Liver (tissue), 3 donors: ENCODE measurements at regions not wholly inside any gene's neighbourhood (a gene's known extent, or its start where the extent isn't known, plus 50 kb on each side); places are given as distances from the start of the nearest gene placed in this dataset.

ENCODE experiments used
- ATF3 ChIP-seq: IDR thresholded peaks from 2 replicates; pipeline ENCODE4 v1.6.1; 2016; ENCODE audit warnings: antibody characterized with exemption
- CTCF ChIP-seq: fragments of 150-350 bp; IDR thresholded peaks from 2 replicates; pipeline ENCODE4 v1.5.1; 2017; ENCODE audit warnings: improper control_type of control experiment, low read depth, low read length; ENCODE audit not compliant: missing input control
- GABPA ChIP-seq, 2 donors: IDR thresholded peaks in 1 of 2; conservative IDR thresholded peaks in 1 of 2; 2 replicates each; pipeline ENCODE4 v1.6.1; 2016; ENCODE audit warnings: antibody characterized with exemption in 2 of 2, mild to moderate bottlenecking in 1 of 2, moderate library complexity in 1 of 2
- HNF4A ChIP-seq, 2 donors: conservative IDR thresholded peaks; 2 replicates each; pipeline ENCODE4 v1.6.1; 2016; ENCODE audit warnings: antibody characterized with exemption in 2 of 2, mild to moderate bottlenecking in 2 of 2
- JUND ChIP-seq, 2 donors: IDR thresholded peaks; 2 replicates each; pipeline ENCODE4 v1.6.1; 2016; ENCODE audit warnings: antibody characterized with exemption in 2 of 2
- MAX ChIP-seq: IDR thresholded peaks from 2 replicates; pipeline ENCODE4 v1.6.1; 2016; ENCODE audit warnings: antibody characterized with exemption
- NR2F2 ChIP-seq: IDR thresholded peaks from 2 replicates; pipeline ENCODE4 v1.6.1; 2016; ENCODE audit warnings: antibody characterized with exemption
- RAD21 ChIP-seq, 2 donors: IDR thresholded peaks; 2 replicates each; pipeline ENCODE4 v1.6.1; 2016; ENCODE audit warnings: antibody characterized with exemption in 2 of 2, mild to moderate bottlenecking in 2 of 2
- REST ChIP-seq: IDR thresholded peaks from 2 replicates; pipeline ENCODE4 v1.6.1; 2016; ENCODE audit warnings: antibody characterized with exemption, mild to moderate bottlenecking
- SP1 ChIP-seq: IDR thresholded peaks from 2 replicates; pipeline ENCODE4 v1.6.1; 2018; ENCODE audit warnings: antibody characterized with exemption, mild to moderate bottlenecking
- TAF1 ChIP-seq: conservative IDR thresholded peaks from 2 replicates; pipeline ENCODE4 v1.6.1; 2016; ENCODE audit warnings: antibody characterized with exemption, mild to moderate bottlenecking
- YY1 ChIP-seq: IDR thresholded peaks from 2 replicates; pipeline ENCODE4 v1.6.1; 2016; ENCODE audit warnings: antibody characterized with exemption, mild to moderate bottlenecking
- ZBTB33 ChIP-seq: IDR thresholded peaks from 2 replicates; pipeline ENCODE4 v1.6.1; 2016; ENCODE audit warnings: antibody characterized with exemption
- donor health status: healthy.
- donor health status: healthy.

- no peak for TF ChIP-seq CTCF
- no peak for TF ChIP-seq GABPA (IDR thresholded peaks at IDR 0.05 in 1 of 2, conservative IDR thresholded peaks at IDR 0.05 in 1 of 2)
- TF ChIP-seq NR2F2: no peak
- TF ChIP-seq RAD21 (IDR thresholded peaks at IDR 0.05): no peak
- TF ChIP-seq REST: no peak
- no peak for TF ChIP-seq TAF1
- no peak for TF ChIP-seq MAX
- TF ChIP-seq ATF3: no peak
- no peak for TF ChIP-seq SP1
- no peak for TF ChIP-seq JUND (IDR thresholded peaks at IDR 0.05)
- no peak for TF ChIP-seq HNF4A (conservative IDR thresholded peaks at IDR 0.05)
- TF ChIP-seq ZBTB33: no peak
- TF ChIP-seq YY1: no peak
These were observed 491.2 kb downstream of the SUCLG1 start for GRCh38 chr2:83967854-83968253.
